ENCODE measurements at regions not wholly inside any gene's neighbourhood (a gene's known extent, or its start where the extent isn't known, plus 50 kb on each side); places are given as distances from the start of the nearest gene placed in this dataset.

DNA sequence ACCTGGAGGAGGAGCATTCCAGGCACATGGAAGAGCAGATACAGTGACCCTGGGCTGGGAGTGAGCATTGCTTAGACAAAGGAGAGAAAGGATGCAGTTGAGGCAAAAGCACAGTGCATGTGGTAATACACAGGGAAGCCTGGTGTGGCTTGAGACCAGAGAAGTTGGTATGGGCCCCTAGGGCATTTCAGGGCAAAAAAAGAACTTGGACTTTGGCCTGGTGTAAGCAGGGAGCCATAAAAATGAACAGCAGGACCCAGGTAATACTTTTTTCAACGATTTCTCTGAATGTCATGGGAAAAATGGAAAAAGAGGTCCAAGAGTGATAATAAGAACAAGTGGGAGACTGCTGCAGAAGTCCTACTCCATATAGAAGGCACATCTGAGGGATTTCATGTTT, 163.9 kb downstream of the ASCL4 start:
- Histone ChIP-seq H3K27ac (no peak overlapping the region), H3K27me3 (peaks cover 0 to 63% (median 26%) of the 10 kb centered on the region in 7 donors), H3K4me3 (no peak overlapping the region), H3K9me3 (peaks cover 0 to 20% (median 5%) of the 10 kb centered on the region in 11 donors), H3K4me1 (no peaks in the 10 kb centered on the region), H3K36me3 (no peaks in the 10 kb centered on the region)
- TF ChIP-seq, protein P1, sequence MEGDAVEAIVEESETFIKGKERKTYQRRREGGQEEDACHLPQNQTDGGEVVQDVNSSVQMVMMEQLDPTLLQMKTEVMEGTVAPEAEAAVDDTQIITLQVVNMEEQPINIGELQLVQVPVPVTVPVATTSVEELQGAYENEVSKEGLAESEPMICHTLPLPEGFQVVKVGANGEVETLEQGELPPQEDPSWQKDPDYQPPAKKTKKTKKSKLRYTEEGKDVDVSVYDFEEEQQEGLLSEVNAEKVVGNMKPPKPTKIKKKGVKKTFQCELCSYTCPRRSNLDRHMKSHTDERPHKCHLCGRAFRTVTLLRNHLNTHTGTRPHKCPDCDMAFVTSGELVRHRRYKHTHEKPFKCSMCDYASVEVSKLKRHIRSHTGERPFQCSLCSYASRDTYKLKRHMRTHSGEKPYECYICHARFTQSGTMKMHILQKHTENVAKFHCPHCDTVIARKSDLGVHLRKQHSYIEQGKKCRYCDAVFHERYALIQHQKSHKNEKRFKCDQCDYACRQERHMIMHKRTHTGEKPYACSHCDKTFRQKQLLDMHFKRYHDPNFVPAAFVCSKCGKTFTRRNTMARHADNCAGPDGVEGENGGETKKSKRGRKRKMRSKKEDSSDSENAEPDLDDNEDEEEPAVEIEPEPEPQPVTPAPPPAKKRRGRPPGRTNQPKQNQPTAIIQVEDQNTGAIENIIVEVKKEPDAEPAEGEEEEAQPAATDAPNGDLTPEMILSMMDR (IDR thresholded peaks at IDR 0.05): no peak
- ATAC-seq: no peak
- 42 to 55% methylated on average over 1 of the region's 1 CpG for WGBS, 2 donors
- intact Hi-C loops (cut with DNase I): no loop called here
- DNase-seq: no peak

- no peak for ATAC-seq
Measured at GRCh38 chr12:107948391-107948945, 174.0 kb downstream of the ASCL4 start.

DNA sequence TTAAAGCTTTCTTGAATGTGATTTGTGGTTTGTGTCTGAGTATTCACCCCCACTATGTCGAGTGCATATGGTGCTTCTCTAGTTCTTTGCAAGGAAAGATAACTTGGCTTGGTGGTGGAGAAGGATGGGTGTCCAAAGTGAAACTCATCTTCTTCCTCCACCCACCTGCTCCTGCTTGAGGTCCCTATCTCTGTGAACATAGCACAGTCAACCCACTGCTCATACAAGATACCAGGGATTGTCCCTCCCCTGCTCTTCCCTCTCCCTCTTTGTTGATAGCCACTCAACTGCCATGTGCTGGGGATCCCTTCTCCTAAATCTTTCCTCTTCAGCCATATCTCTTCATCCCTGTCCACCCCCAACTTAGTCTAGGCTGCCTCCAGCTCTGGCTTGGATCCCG, 176.5 kb downstream of the ASCL4 start:
- H3K36me3 ChIP-seq: no peaks in the 10 kb centered on the region
- DNase-seq (no peak), ATAC-seq (no peak)
- H3K4me1 ChIP-seq: no peaks in the 10 kb centered on the region
- H3K4me3 ChIP-seq: no peak overlapping the region
- WGBS, 2 donors: 79 to 86% methylated on average over 2 of the region's 2 CpGs
- TF ChIP-seq, protein P1 (IDR thresholded peaks at IDR 0.05): no peak
- peaks cover 0 to 37% (median 17%) of the 10 kb centered on the region in 7 donors for H3K27me3 ChIP-seq
- peaks cover 0 to 16% (median 0%) of the 10 kb centered on the region in 11 donors for H3K9me3 ChIP-seq
- no peak overlapping the region for H3K27ac ChIP-seq
- intact Hi-C loops (cut with DNase I): no loop called here

More at GRCh38 chr12:107948391-107948945, 174.0 kb downstream of the ASCL4 start:
- peaks cover 0 to 29% (median 10%) of the 10 kb centered on the region in 7 donors for H3K27me3 ChIP-seq
- TF ChIP-seq, protein P1 (IDR thresholded peaks at IDR 0.05): no peak
- no peak overlapping the region for H3K4me3 ChIP-seq
- H3K36me3 ChIP-seq: no peaks in the 10 kb centered on the region
- H3K27ac ChIP-seq: no peak overlapping the region
- no peaks in the 10 kb centered on the region for H3K4me1 ChIP-seq
- peaks cover 0 to 19% (median 0%) of the 10 kb centered on the region in 11 donors for H3K9me3 ChIP-seq
- 71 to 79% methylated on average over 12 of the region's 12 CpGs for WGBS, 2 donors
- DNase-seq: no peak
- intact Hi-C loops (cut with DNase I): no loop called here

DNA sequence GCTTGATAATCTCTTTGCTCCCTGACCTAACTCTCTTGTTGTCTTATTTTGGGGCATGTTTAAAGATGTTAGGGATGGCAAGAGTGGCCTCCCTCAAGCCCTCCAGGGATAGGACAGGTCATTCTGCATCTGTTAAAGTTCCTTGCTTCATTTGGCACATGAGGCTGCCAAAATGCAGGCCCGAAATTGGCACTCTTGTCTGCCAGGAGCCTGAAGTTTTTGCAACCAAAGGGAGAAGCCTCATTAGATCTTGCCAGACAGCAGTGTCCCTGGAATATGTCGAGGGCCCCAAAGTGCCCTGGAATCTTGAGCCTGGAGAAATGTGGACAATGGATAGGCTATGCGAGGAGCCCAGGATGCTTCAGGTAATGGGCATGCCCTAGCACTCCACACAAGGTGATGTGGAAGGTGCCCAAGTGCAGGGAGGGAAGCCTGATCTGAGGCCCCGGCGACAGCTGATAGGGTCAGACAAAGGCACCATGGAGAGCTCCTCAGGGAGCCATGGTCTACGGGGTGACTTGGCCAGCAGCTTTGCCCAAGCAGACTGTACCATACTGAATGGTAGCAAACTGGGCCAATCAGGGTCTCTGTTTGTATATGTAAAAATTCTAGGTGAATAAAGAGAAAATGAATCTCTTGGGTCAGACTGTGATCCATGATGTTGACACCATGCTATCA, 173.0 kb upstream of the WSCD2 start:
- TF ChIP-seq, protein P1 (IDR thresholded peaks at IDR 0.05): no peak
- Histone ChIP-seq H3K9me3 (peaks cover 0 to 16% (median 0%) of the 10 kb centered on the region in 11 donors), H3K27ac (no peak overlapping the region), H3K4me1 (no peaks in the 10 kb centered on the region), H3K27me3 (peaks cover 0 to 27% (median 17%) of the 10 kb centered on the region in 7 donors), H3K36me3 (no peaks in the 10 kb centered on the region), H3K4me3 (no peak overlapping the region)
- no peak for DNase-seq
- whole genome bisulfite sequencing, 2 donors: 44 to 52% methylated on average over 6 of the region's 6 CpGs
- intact Hi-C loops (cut with DNase I): no loop called here
- no peak for ATAC-seq

All from heart right ventricle (tissue), 16 donors.